Suppressor macrophage treated with lipopolysaccharide for 1 hour (primary cell): ENCODE measurements at regions not wholly inside any gene's neighbourhood (a gene's known extent, or its start where the extent isn't known, plus 50 kb on each side); places are given as distances from the start of the nearest gene placed in this dataset.

Source experiments
- DNase-seq, 3 donors: peaks; one replicate each; pipeline ENCODE4 v3.0.0-alpha.2; 2020 to 2022

DNA sequence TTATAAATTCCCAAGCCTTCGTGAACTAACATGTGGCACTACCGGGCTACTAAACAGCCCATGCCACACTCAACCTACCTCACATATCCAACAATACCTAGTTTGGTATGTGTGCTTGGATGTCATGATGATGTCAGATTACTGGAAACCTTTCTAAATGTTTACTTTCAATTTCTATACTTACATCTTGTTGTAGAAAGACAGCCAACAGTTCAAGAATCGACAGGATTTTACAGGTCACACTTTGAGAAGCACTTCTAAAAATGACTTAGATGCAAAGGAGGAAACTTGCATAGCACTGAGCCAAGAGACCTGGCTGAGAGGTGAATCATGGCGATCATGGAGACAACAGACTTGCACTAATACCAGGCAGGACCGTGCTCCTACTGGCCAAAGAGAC lies 209.9 kb downstream of the COL4A1 start:
- DNase-seq, result no peak

DNA sequence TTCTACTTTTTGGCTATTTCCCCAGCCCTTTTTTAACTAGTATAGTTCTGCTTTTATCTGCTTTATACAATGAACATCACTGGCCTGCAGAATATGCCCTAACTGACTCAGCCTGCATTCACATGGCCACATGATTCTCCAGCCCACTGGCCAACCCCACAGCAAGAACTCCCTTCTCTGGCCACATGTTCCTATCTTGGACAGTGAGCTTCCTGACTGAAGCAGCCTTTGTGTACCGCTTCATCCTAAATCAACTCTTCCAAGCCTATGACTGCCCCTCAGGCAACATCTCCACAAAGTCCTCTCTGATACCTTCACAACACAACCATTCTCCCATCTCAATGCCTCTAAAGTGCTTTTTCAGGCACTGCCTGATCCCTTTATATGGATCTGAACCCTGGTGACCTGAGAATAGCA lies 214.1 kb downstream of the COL4A1 start:
- peak; percentile 48 to 77 (median 65) for DNase-seq

DNA sequence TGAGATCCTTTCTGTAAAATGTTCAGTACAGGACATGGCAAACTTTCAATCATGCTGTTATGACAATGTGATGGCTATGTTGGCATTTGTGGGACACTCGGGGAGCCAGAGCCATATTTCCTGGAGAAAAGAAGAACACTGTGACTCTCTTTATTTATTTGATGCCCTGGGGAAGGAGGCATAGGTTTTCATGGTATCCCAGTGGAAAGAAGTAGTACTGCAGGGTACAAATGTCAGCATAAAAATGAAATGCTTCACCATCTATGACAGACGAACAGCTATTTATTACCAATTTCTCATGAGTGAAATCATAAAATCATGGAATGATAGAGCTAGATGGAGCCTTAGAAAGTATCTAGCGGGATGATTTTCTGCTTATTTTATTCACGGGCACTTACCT lies 217.1 kb downstream of the COL4A1 start:
- DNase-seq, result no peak

DNA sequence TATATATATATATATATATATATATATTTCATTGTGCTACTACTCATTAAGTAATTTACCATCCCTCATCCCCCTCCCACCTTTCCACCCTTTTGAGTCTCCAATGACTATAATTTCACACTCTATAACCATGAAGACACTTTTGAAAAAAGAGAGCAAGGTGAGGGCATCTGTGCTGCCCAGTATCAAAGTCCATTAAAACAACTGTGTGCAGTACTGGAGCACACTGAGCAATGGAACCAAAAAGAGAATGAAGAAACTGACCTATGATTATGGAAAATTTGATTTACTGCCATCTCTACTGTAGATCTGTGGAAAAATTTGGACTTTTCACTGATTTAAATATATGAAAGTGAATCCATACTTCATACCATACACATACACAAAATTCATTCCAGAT lies 217.9 kb downstream of the COL4A1 start:
- no peak for DNase-seq

DNA sequence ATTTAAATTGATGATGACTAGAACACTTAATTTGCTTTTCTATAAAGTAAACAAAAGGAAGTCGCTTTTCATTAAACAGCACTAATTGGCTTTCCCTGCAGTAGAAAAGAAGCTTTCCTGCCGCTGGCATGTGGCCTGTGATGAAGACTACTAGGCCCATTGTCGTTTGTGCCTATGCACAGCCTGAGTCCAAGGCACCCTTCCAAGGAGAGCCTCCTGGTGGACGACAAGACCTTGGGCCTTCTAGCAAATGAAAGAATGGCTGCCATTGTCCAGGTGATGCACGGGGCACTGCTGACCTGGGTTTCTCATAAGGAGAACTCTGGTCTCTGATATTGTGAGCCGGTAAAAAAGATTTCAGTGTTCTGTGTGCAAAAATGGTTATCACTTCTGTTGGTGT lies 233.0 kb downstream of the COL4A1 start:
- DNase-seq, result no peak

DNA sequence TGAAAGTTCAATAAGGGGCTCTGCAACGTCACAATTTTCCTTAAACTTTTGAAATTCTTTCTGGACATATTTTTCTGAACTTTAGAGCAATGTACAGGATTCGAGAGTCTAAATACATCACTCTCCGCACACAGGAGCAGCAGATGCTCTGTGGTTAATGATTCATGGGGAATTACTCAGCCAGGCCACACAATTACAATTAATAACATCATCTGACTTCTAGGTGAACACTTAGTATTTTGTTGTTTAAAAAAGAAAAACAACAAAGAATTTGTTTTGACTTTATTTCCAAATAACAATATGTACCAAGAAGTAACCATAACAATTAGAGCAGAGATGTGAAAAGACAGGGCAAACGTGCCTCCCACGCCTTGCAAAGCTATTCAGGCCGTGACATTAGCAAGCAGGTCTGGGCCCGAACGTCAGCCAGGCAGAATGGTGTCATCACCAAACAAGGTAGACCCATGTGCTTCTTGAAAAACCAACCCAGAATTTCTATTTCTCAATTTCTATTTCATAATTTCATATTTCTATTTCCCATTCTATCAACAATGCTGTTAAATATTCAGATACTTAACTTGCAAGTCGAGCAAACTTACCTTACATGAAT lies 236.3 kb downstream of the COL4A1 start:
- no peak for DNase-seq

DNA sequence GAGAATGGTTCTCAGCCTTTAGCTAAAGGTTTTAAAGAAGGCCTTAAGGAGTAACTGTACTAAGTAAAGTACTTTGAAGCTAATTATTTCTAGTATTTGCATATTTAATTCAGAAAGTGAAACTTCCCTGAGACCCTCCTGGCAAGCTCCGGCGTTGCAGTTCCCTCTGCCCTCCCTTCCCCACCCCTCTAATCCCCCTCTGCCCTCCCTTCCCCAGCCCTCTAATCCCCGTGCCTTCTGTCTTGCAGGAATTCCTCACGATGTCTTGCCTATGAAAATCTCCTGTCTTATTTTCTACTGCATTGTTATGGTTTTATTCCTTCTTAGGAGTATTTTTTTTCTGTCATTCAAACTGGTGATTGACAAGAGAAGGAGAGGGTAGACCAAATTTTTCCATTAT lies 236.9 kb downstream of the COL4A1 start:
- no peak for DNase-seq

DNA sequence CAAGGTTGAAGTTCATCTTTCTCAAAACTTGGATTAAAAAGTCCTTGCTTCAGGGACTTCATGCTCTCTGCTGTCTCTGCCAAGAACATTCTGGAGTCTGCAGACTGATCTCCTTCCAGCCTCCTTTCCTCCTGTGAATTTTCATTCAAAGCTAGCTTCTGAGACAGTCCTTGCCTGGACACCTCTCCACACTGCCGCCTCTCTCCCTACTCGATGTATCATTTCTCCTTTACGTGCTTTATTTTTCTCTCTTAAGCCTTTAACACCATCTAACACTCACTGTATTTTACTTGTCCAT lies 238.8 kb downstream of the COL4A1 start:
- DNase-seq, result no peak

DNA sequence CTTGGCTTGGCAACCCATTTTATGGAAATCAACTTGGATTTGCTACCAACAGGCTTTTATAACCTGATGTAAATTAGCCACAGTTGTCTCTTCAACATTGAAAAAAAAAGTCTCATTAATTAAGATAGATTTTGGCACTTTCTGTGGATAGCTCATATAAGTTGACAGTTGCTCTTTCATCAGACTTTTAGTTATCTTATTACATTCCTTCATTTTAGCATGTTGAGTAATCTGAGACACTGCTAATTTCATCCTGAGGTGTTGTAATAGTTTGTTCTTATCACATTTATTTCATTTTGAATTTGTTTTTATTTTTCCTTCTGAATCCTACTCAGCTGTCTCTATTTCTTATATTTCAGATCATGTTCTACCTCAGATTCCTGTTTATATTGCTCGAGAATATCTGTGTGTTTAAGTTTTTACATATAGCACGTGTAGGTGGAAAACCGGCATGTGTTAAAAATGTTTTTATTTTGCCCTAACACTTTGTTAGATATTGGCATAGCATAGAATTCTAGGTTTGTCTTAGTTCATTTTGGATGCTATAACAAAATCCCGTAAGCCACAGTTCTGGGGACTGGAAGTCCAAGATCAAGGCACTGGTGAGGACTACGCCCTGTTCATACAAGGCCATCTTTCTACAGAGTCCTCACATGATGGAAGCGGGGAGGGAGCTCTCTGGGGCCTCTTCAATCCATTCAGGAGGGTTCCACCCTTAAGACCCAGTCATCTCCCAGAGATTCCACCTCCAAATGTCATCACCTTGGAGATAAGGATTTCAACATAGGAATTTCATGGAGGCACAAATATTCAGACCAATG lies 239.4 kb downstream of the COL4A1 start:
- no peak for DNase-seq

DNA sequence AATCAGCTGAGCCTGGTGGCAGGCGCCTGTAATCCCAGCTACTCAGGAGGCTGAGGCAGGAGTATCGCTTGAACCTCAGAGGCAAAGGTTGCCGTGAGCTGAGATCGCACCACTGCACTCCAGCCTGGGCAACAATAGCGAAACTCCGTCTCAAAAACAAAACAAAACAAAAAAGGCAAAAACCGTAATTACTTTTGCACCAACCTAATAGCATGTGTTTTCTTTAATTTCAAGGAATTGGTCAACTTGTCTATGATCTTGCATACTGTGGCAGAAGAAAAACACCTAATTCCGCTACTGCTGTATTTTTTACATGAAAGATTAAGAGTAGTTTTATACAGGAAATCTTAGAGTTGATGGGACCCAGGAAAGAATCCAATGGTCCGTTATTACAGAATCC lies 241.2 kb downstream of the COL4A1 start:
- DNase-seq, result no peak

DNA sequence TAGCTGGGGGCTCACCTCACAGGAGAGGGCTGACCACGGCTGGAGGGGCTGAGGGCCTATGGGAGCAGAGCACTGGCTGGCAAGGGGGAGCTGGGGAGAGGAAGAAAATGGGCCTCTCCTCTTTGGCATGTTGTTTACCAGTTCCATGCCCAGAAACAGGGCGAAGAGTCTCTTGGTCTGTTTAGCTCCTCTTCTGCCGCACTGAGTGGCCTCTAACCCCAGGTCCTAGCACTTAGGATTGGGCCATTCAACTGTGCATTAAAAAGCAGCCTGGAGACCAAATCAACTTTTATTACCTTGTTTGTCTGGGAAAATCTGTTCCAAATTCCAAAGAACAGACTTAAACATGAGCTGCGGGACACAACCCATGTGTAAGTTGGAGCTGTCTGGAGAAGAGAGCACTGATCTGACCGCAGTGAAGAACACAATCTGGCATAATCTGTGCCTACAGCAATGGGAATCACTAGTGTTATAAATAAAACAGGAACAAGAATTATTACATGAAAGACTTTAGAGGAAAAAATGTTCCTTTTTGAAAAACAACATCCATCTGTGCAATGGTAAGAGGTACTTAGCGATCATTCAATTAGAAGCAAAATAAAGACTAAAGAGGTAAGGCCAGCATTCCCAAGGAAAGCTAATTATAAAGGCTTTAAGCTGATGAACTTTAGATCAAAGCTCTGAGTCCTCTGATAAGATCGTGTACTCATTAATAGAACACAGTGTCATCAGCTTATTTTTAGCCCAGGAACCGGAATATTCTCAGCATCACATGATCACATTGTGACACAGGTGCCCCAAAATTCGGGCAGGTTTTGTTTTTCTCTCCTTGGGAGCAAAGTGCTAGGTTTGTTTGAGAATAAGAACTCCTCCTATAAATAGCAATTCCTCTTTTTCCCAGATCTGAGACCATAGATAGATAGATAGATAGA lies 243.2 kb downstream of the COL4A1 start:
- DNase-seq, result no peak

DNA sequence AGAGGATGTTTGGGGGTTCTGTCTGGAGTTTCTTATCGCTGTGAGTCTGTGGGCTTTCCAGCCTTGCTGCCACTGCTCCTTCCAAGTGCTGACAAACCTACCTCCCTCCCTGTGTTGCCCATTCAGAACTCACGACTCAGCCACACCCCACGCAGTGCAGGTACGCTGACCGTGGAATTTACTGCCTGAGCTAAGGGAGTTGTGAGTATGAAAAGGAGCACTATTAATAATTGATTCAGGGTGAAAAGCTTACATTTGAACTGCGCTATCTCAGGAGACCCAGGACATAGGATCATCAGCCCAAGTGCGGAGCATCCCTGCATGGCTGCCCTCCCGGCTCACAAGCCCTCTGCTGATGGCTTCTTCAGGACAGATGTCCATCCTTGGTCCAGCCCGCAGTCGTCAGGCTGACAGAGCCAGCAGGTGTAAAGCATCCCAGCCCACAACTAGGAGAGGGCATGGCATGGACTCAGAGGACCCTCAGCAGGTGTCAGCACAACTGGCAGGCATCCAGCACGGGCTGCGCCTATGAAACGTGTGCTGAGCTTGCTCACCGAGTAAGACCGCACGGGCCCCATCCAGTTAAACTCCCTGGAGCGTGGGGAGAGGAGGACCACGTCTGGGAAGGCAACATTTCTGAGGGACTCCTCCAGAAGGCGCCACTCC lies 244.0 kb downstream of the COL4A1 start:
- no peak for DNase-seq

DNA sequence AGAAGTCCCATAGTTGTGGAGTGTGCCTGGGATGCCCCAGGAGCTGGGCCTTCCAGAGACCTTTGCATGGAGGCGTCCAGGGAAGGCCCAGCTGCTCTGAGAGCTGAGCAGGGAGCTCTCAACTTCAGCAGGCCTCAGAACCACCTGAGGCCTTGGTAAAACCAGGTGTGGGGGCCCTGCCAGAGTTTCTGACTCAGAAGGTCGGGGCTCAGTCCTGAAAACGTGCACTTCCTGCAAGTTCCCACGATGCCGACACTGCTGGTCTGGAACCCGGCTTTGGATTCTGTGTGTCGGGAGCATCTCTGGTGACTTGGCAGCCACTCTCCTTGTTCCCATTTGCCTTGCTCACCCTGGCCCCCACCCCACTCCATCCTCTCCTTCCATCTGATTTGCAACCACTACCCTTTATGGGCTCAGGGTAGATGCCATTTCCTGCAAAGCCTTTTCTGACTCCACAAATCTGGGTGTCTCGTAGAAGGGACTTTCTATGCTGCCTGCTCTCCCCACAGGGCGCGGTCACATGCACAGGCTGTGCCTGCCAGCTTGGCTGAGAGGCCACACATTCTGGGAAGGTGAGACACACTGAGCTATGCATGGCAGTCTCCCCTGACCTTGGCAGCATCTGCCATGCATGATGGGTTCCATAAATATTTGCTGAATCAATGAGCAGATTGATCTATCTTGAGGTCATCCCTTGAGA lies 244.7 kb downstream of the COL4A1 start:
- DNase-seq, result no peak

DNA sequence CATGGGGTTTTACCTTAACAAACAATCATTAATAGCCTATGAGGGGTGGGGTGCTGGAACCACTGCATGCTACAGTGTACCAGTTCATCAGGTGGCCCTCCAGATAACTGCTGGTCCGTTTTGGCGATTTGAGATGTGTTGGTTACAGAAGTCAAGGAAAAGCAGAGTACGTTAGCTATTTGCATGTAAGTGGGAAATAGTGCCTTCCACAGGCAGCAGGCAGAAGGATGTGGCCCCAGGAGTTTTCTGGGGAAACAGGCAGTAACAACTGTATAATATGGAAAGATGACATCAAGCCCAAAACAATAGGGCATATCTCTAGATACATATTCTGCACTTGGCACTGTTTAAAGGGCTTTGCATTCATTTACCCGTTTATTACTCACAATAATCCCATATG lies 245.7 kb downstream of the COL4A1 start:
- DNase-seq, result no peak

DNA sequence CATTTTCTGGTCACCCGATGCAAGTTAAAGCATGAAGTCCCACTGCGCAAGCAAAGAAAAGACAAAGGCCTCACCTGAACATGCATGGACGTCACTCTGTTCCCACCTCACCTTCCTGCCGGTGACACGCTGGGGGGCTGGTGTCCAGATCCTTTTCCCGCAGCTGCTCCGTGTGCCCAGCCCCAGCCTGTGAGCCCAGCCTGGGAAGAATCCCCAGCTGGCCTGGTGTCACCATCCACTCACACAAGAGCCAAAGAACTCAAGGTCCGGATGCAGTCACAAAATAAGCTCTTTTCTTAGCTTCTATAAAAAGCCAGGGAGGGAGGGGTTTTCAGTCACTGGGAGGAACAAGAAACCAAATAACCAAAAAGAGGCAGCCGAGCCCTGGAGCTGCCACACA lies 249.9 kb downstream of the COL4A1 start:
- no peak for DNase-seq

DNA sequence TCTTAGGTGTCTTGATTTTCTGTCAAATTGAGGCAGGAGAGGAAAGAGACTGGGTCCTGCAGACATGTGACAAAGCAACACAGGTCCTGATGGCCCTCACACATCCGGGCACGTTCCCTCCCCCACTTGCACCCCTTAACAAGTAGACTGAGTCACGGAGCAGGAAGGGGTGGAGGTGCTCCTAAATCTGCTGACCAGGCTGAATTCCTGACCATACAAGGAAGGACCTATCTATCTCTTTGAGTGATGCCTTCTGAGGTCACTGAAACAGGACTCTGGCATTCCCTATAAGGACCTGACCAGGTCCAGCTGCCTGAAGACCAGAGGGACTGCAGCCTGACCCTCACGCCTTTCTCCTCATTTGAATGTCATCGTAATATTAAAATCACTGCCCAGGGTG lies 250.3 kb downstream of the COL4A1 start:
- no peak for DNase-seq

DNA sequence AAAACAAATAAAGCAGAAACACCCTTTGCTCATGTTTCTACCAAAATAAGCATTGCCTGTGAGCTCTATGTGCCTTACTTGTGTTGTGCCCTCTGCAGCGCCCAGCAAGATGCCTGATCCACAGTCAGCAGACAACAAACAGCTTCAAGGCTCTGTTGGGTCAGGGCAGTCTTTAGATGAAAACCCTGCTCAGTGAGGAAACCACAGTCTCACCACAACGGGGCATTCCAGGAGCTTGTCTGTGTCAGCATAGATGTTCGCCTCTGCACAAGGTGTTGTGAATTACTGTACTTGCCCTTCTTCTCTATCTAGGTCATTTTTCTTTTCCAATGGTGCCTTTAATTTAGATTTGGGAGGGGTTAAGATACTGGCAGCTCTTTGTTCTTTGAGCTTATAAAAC lies 251.9 kb downstream of the COL4A1 start:
- peak; percentile 25 to 29 (median 26) for DNase-seq

DNA sequence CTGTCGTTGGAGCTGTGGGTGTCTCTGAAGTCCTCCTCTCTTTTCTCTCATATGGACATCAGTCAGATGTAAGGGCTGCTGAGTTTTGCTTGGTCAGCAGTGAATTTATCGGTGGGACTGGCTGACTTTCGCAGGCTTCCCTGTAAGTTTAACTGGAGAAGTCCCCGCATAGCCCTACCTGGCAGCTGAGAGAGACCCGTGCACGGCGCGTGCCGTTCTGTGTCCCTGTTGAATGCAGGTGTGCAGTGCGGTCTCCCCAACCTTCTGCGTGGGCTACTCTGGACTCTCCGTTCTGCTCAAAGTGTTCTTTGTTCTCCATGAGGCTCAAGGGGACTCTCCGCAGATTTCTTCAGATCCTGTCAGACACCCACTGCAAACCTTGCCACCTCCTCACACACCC lies 252.9 kb downstream of the COL4A1 start:
- DNase-seq, result no peak

DNA sequence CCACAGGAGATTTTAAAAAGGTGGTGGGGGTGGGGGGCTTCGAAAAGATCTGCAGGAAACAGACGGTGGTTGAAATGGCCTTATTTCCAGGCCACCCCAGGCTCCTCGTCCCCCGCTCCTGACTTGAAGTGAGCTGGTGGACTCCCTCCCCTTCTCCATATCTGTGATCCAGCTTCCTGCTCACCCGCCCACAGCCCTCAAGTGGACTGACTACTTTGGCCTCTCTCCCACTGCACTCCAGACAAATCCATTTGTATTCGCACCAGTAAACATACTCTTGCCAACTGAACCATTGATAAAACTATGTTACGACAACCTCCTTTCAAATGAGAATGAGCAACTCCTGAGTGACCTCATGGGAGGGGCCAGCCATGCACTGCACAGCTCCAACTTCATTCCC lies 259.5 kb downstream of the COL4A1 start:
- DNase-seq, result no peak

DNA sequence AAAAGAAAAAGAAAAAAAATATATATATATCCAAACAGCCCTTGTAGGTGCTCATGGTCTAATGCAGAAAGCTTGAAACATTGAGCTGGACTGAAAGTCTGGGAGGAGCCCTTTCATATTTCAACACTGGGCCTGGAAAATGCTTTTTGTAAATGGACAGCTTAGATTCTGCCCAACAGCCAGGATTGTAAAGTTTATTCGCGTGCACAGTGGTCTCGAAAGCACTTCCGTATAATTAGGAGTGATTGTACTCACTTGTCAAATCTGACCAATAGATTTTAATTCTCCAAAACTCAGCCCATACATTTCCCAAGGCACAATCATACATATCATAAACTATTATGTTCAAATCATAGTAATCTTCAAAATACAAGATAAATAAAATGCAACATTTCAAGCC lies 260.1 kb downstream of the COL4A1 start:
- no peak for DNase-seq

DNA sequence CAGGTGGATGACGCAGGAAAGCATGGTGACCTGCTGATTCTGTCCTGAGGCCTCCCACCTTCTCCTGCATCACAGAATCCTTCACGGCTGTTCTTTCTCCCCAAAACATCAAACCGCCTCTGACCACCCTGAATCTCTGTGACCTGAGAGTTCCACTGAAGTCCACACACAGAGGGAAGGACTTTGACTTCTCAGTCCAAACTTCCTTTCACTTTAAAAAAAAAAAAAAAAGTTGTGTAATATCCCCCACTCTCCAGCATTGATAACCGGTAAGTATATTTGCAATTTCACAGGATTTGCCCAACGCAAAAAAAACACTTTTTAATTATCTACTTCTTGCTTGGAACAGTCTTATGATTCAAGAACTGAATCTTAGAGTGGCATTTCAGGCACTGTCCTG lies 259.5 kb upstream of the IRS2 start:
- no peak for DNase-seq

DNA sequence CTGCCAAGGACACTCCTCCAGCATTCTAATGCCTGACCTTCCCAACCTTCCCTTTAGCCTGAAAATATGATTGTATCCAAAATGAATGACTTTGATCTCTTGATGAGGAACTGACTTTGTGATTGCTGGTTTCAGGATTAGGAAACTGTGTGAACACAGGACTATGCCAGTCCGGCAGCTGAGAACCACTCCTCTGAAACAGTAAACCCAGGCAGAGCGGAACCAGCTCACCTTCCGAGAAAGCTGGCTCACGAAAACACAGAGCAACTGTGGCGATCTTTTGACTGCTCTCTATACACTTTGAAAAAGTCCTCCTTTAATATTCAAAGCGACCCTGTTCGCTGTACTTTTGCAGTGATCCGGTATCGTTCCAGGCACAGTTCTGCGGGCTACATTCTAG lies 258.8 kb upstream of the IRS2 start:
- no peak for DNase-seq
